PC-9 (cell line): ENCODE measurements at regions not wholly inside any gene's neighbourhood (a gene's known extent, or its start where the extent isn't known, plus 50 kb on each side); places are given as distances from the start of the nearest gene placed in this dataset.

Experiments
- CTCF ChIP-seq: fragments of 200-600 bp; sonication (generic); conservative IDR thresholded peaks from 2 replicates; pipeline ENCODE4 v1.6.1; 2017; ENCODE audit warnings: mixed run types, antibody characterized with exemption, mild to moderate bottlenecking, moderate library complexity
- EZH2 ChIP-seq: fragments of 200-600 bp; sonication (generic); IDR thresholded peaks from 2 replicates; pipeline ENCODE4 v1.8.0; 2017; ENCODE audit warnings: antibody characterized with exemption, low read depth

GRCh38 chr2:228433721-228434120 is 252.2 kb upstream of the SPHKAP start:
- TF ChIP-seq CTCF, result no peak
- TF ChIP-seq EZH2, result no peak
